ENCODE measurements at regions not wholly inside any gene's neighbourhood (a gene's known extent, or its start where the extent isn't known, plus 50 kb on each side); places are given as distances from the start of the nearest gene placed in this dataset.

DNA sequence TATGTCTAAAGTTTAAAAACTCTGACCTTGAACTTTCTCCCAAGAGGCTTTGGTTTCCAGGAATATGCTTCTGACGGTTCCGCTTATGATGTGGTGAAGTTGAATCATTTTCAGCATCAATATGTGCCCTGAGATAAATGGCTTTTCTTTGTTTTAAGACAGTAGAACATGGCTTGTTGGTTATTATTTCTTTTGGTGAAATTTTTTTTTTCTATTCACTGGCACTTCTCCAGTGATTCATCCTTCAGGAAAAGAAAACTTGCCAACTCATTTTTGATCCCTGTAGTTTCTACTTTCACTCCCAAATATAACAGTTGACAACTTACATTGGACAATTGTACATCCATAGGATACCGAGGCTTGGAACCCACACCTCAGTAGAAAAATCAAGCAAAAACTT lies 1301.2 kb upstream of the FLRT2 start:
- Mint-ChIP-seq H3K36me3 (no peaks in the 10 kb centered on the region), H3K9me3 (peaks cover 0 to 17% (median 7%) of the 10 kb centered on the region in 11 donors), H3K4me3 (no peak overlapping the region), H3K27me3 (no peaks in the 10 kb centered on the region), H3K27ac (no peak overlapping the region), H3K4me1 (no peaks in the 10 kb centered on the region)
- intact Hi-C loops (cut with micrococcal nuclease), result no loop called here
- Histone ChIP-seq H3K9me3 (ENCODE audit: control insufficient read depth in 2 of 3, low read length in 3 of 3) (no peaks in the 10 kb centered on the region), H3K27ac (ENCODE audit: low read depth, low read length) (no peak overlapping the region), H3K27me3 (ENCODE audit: control insufficient read depth in 2 of 2, insufficient read depth in 2 of 2, low read length in 2 of 2) (no peaks in the 10 kb centered on the region), H3K4me1 (ENCODE audit: control insufficient read depth in 2 of 2, insufficient read depth in 2 of 2, low read length in 2 of 2) (no peaks in the 10 kb centered on the region), H3K36me3 (ENCODE audit: control insufficient read depth in 2 of 3, insufficient read depth in 3 of 3, low read length in 3 of 3) (no peaks in the 10 kb centered on the region), H3K4me3 (ENCODE audit: low read length) (no peak overlapping the region)
- DNase-seq, result no peak
- POLR2A ChIA-PET, result no interaction called here
- CTCF ChIA-PET, result no interaction called here
- ATAC-seq, result no peak

GRCh38 chr14:84234281-84234680 lies 1295.7 kb upstream of the FLRT2 start:
- DNase-seq (no peak), ATAC-seq (no peak)
- intact Hi-C loops (cut with micrococcal nuclease), result no loop called here
- H3K27me3 Mint-ChIP-seq, result no peaks in the 10 kb centered on the region
- no peak overlapping the region for H3K4me3 Mint-ChIP-seq
- H3K27ac Mint-ChIP-seq, result no peak overlapping the region
- CTCF ChIA-PET, result no interaction called here
- Histone ChIP-seq H3K36me3 (ENCODE audit: control insufficient read depth in 2 of 3, insufficient read depth in 3 of 3, low read length in 3 of 3) (no peaks in the 10 kb centered on the region), H3K27me3 (ENCODE audit: control insufficient read depth in 2 of 2, insufficient read depth in 2 of 2, low read length in 2 of 2) (no peaks in the 10 kb centered on the region), H3K27ac (ENCODE audit: low read depth, low read length) (no peak overlapping the region), H3K4me1 (ENCODE audit: control insufficient read depth in 2 of 2, insufficient read depth in 2 of 2, low read length in 2 of 2) (no peaks in the 10 kb centered on the region), H3K4me3 (ENCODE audit: low read length) (no peak overlapping the region), H3K9me3 (ENCODE audit: control insufficient read depth in 2 of 3, low read length in 3 of 3) (no peaks in the 10 kb centered on the region)
- no peaks in the 10 kb centered on the region for H3K4me1 Mint-ChIP-seq
- POLR2A ChIA-PET, result no interaction called here
- H3K9me3 Mint-ChIP-seq, result peaks cover 0 to 20% (median 8%) of the 10 kb centered on the region in 11 donors
- no peaks in the 10 kb centered on the region for H3K36me3 Mint-ChIP-seq

DNA sequence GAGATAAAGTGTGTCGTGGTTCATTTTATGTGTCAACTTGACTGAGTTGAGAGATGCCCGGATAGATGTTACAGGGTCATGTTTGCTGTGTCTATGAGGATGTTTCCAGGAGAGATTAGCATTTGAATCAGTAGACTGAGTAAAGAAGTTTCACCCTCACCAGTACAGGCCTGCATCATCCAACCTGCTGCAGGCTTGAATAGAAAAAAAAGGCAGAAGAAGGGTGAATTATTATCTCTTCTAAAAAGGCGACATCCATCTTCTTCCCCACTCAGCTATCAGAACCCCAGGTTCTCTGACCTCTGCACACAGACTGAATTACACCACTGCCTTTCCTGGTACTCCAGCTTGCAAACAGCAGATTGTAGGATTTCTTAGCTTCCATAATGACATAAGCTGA lies 1293.7 kb upstream of the FLRT2 start:
- H3K36me3 Mint-ChIP-seq, result no peaks in the 10 kb centered on the region
- intact Hi-C loops (cut with micrococcal nuclease), result no loop called here
- no peak for ATAC-seq

GRCh38 chr14:84237881-84238280 lies 1292.1 kb upstream of the FLRT2 start:
- no peaks in the 10 kb centered on the region for H3K4me1 ChIP-seq (ENCODE audit: control insufficient read depth in 2 of 2, insufficient read depth in 2 of 2, low read length in 2 of 2)
- H3K9me3 ChIP-seq (ENCODE audit: control insufficient read depth in 2 of 3, low read length in 3 of 3), result no peaks in the 10 kb centered on the region
- no peak overlapping the region for H3K4me3 ChIP-seq (ENCODE audit: low read length)
- no peaks in the 10 kb centered on the region for H3K27me3 ChIP-seq (ENCODE audit: control insufficient read depth in 2 of 2, insufficient read depth in 2 of 2, low read length in 2 of 2)
- CTCF ChIA-PET, result no interaction called here
- DNase-seq, result no peak
- Mint-ChIP-seq H3K9me3 (peaks cover 2 to 24% (median 11%) of the 10 kb centered on the region in 11 donors), H3K36me3 (no peaks in the 10 kb centered on the region), H3K27me3 (no peaks in the 10 kb centered on the region), H3K4me1 (no peaks in the 10 kb centered on the region), H3K4me3 (no peak overlapping the region), H3K27ac (no peak overlapping the region)
- intact Hi-C loops (cut with micrococcal nuclease), result no loop called here
- POLR2A ChIA-PET, result no interaction called here
- no peak for ATAC-seq
- H3K36me3 ChIP-seq (ENCODE audit: control insufficient read depth in 2 of 3, insufficient read depth in 3 of 3, low read length in 3 of 3), result no peaks in the 10 kb centered on the region
- no peak overlapping the region for H3K27ac ChIP-seq (ENCODE audit: low read depth, low read length)

More for the DNA sequence above, 1293.7 kb upstream of the FLRT2 start:
- CTCF ChIA-PET, result no interaction called here
- Histone ChIP-seq H3K27me3 (ENCODE audit: control insufficient read depth in 2 of 2, insufficient read depth in 2 of 2, low read length in 2 of 2) (no peaks in the 10 kb centered on the region), H3K27ac (ENCODE audit: low read depth, low read length) (no peak overlapping the region), H3K36me3 (ENCODE audit: control insufficient read depth in 2 of 3, insufficient read depth in 3 of 3, low read length in 3 of 3) (no peaks in the 10 kb centered on the region), H3K4me1 (ENCODE audit: control insufficient read depth in 2 of 2, insufficient read depth in 2 of 2, low read length in 2 of 2) (no peaks in the 10 kb centered on the region), H3K9me3 (ENCODE audit: control insufficient read depth in 2 of 3, low read length in 3 of 3) (no peaks in the 10 kb centered on the region), H3K4me3 (ENCODE audit: low read length) (no peak overlapping the region)
- H3K9me3 Mint-ChIP-seq, result peaks cover 0 to 18% (median 8%) of the 10 kb centered on the region in 11 donors
- H3K4me3 Mint-ChIP-seq, result no peak overlapping the region
- DNase-seq, result no peak
- no peak overlapping the region for H3K27ac Mint-ChIP-seq
- no peaks in the 10 kb centered on the region for H3K27me3 Mint-ChIP-seq
- POLR2A ChIA-PET, result no interaction called here
- no peaks in the 10 kb centered on the region for H3K4me1 Mint-ChIP-seq

- no peaks in the 10 kb centered on the region for H3K9me3 ChIP-seq (ENCODE audit: control insufficient read depth in 2 of 3, low read length in 3 of 3)
- no peaks in the 10 kb centered on the region for H3K36me3 ChIP-seq (ENCODE audit: control insufficient read depth in 2 of 3, insufficient read depth in 3 of 3, low read length in 3 of 3)
- H3K4me3 Mint-ChIP-seq, result no peak overlapping the region
- ChIA-PET CTCF (no interaction called here), POLR2A (no interaction called here)
- H3K27me3 Mint-ChIP-seq, result no peaks in the 10 kb centered on the region
- intact Hi-C loops (cut with micrococcal nuclease), result no loop called here
- H3K4me1 ChIP-seq (ENCODE audit: control insufficient read depth in 2 of 2, insufficient read depth in 2 of 2, low read length in 2 of 2), result no peaks in the 10 kb centered on the region
- no peak for ATAC-seq
- H3K4me3 ChIP-seq (ENCODE audit: low read length), result no peak overlapping the region
- no peak overlapping the region for H3K27ac ChIP-seq (ENCODE audit: low read depth, low read length)
- peaks cover 5 to 24% (median 8%) of the 10 kb centered on the region in 11 donors for H3K9me3 Mint-ChIP-seq
- no peaks in the 10 kb centered on the region for H3K27me3 ChIP-seq (ENCODE audit: control insufficient read depth in 2 of 2, insufficient read depth in 2 of 2, low read length in 2 of 2)
- H3K36me3 Mint-ChIP-seq, result peaks cover 0 to 4% (median 0%) of the 10 kb centered on the region in 5 donors
- no peaks in the 10 kb centered on the region for H3K4me1 Mint-ChIP-seq
- DNase-seq, result no peak
- H3K27ac Mint-ChIP-seq, result no peak overlapping the region
These were observed 1282.3 kb upstream of the FLRT2 start for GRCh38 chr14:84247693-84248092.

DNA sequence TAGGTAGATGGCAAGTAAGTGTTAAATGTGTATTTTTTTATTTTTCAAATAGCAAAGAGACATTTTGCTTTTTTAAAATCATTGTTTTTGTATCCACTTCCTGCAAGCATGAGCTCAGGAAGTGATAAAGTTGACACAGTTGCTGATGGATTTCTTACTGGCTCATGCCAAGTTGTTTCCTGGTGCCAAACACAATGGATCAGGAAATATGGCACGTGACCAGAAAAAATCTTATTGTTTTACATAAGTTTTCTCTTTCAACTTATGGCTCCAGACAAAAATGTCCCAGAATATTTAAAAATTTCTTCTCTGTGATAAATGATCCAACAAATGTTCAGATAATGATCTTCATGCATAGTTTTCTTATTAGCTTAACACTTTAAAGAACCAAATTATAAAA lies 1279.1 kb upstream of the FLRT2 start:
- H3K4me1 ChIP-seq (ENCODE audit: control insufficient read depth in 2 of 2, insufficient read depth in 2 of 2, low read length in 2 of 2), result no peaks in the 10 kb centered on the region
- intact Hi-C loops (cut with micrococcal nuclease), result no loop called here
- no peak for ATAC-seq
- peaks cover 0 to 3% of the 10 kb centered on the region in 2 donors for H3K27me3 ChIP-seq (ENCODE audit: control insufficient read depth in 2 of 2, insufficient read depth in 2 of 2, low read length in 2 of 2)
- no peak overlapping the region for H3K4me3 Mint-ChIP-seq
- ChIA-PET CTCF (no interaction called here), POLR2A (no interaction called here)
- no peak overlapping the region for H3K27ac ChIP-seq (ENCODE audit: low read depth, low read length)
- H3K36me3 Mint-ChIP-seq, result no peaks in the 10 kb centered on the region
- no peak overlapping the region for H3K27ac Mint-ChIP-seq
- H3K9me3 ChIP-seq (ENCODE audit: control insufficient read depth in 2 of 3, low read length in 3 of 3), result no peaks in the 10 kb centered on the region
- H3K4me1 Mint-ChIP-seq, result no peaks in the 10 kb centered on the region
- H3K9me3 Mint-ChIP-seq, result peaks cover 0 to 25% (median 7%) of the 10 kb centered on the region in 11 donors
- no peaks in the 10 kb centered on the region for H3K36me3 ChIP-seq (ENCODE audit: control insufficient read depth in 2 of 3, insufficient read depth in 3 of 3, low read length in 3 of 3)
- DNase-seq, result no peak
- no peaks in the 10 kb centered on the region for H3K27me3 Mint-ChIP-seq
- H3K4me3 ChIP-seq (ENCODE audit: low read length), result no peak overlapping the region

DNA sequence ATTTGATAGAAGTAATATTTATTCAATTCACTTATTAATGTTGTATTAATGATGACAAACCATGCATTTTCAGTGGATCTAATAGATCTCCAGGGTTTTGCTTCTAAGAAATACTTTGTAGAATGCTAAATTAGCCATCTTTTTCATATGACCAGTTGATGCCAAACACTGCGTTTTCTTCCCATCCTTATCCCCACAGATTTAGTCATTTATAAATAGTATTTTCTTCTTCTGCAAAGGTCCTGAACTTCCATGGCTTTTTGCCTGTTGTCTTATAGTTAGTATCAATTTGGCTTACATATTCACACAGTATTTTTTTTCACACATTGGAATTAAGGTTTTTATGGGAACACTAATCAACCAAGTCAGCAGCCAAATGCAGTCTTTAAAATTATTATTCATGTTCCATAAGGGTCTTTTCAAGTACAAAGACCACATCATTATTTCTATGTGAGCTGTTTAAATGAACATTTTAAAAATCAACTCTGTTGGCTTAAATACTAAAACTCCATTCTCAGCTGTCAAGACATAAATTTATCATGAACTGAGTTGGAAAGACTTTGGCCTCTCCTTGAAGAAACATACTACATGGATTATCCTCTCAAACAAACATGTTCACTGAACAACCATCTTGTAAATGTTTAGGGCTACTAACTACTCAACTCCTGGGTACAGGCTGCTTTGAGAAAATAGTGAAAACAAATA lies 1278.4 kb upstream of the FLRT2 start:
- no peaks in the 10 kb centered on the region for H3K36me3 Mint-ChIP-seq
- POLR2A ChIA-PET, result no interaction called here
- no peaks in the 10 kb centered on the region for H3K36me3 ChIP-seq (ENCODE audit: control insufficient read depth in 2 of 3, insufficient read depth in 3 of 3, low read length in 3 of 3)
- DNase-seq (no peak), ATAC-seq (no peak)
- H3K9me3 ChIP-seq (ENCODE audit: control insufficient read depth in 2 of 3, low read length in 3 of 3), result no peaks in the 10 kb centered on the region
- no peak overlapping the region for H3K27ac ChIP-seq (ENCODE audit: low read depth, low read length)
- intact Hi-C loops (cut with micrococcal nuclease), result no loop called here
- H3K9me3 Mint-ChIP-seq, result peaks cover 0 to 25% (median 7%) of the 10 kb centered on the region in 11 donors
- no peak overlapping the region for H3K27ac Mint-ChIP-seq
- no peaks in the 10 kb centered on the region for H3K27me3 Mint-ChIP-seq
- no peaks in the 10 kb centered on the region for H3K4me1 Mint-ChIP-seq
- H3K4me1 ChIP-seq (ENCODE audit: control insufficient read depth in 2 of 2, insufficient read depth in 2 of 2, low read length in 2 of 2), result no peaks in the 10 kb centered on the region
- H3K4me3 Mint-ChIP-seq, result no peak overlapping the region
- peaks cover 0 to 3% of the 10 kb centered on the region in 2 donors for H3K27me3 ChIP-seq (ENCODE audit: control insufficient read depth in 2 of 2, insufficient read depth in 2 of 2, low read length in 2 of 2)
- no peak overlapping the region for H3K4me3 ChIP-seq (ENCODE audit: low read length)
- CTCF ChIA-PET, result no interaction called here

Data from naive thymus-derived CD4-positive, alpha-beta T cell (primary cell).